HEK293 (cell line): ENCODE measurements at regions not wholly inside any gene's neighbourhood (a gene's known extent, or its start where the extent isn't known, plus 50 kb on each side); places are given as distances from the start of the nearest gene placed in this dataset.
"Not testable (repeated sequence)": the region's sequence is repeated elsewhere in the genome, so short reads cannot be mapped to it uniquely, and the experiment has no call there.

Source experiments
- CTCF ChIA-PET: fragments of 350-600 bp; formaldehyde crosslinking; extraction: SDS; loops from one replicate; lab custom pipeline; 2021; ENCODE audit warnings: antibody characterized with exemption; lab: Yijun Ruan, JAX
- POLR2A ChIA-PET: fragments of 300-600 bp; formaldehyde crosslinking; extraction: SDS; loops from one replicate; lab custom pipeline; 2020; ENCODE audit warnings: antibody characterized with exemption, inconsistent platforms; lab: Yijun Ruan, JAX
- H3K27ac ChIP-seq: fragments of 200-500 bp; sonication (Bioruptor generic); 2 replicates; pipeline ENCODE4 v1.5.1; 2014; ENCODE audit warnings: low read depth, low read length, control low read depth, inconsistent platforms; ENCODE audit errors: extremely low read depth
- H3K36me3 ChIP-seq, 2 experiments: fragments of 200-500 bp in 1 of 2; sonication (Bioruptor generic) in 1 of 2; 1 replicate in 1 of 2; 2 replicates in 1 of 2; pipeline ENCODE4 v1.5.1; 2014 to 2017; ENCODE audit warnings: inconsistent platforms in 2 of 2, low read length in 2 of 2; ENCODE audit not compliant: control insufficient read depth in 2 of 2, insufficient read depth in 1 of 2
- H3K4me1 ChIP-seq: fragments of 200-500 bp; sonication (Bioruptor generic); 2 replicates; pipeline ENCODE4 v1.5.1; 2014; ENCODE audit warnings: mild to moderate bottlenecking, low read length, inconsistent platforms; ENCODE audit not compliant: control insufficient read depth, insufficient read depth
- H3K4me3 ChIP-seq: 2 replicates; pipeline ENCODE4 v1.5.1; 2011; ENCODE audit warnings: low read depth, mild to moderate bottlenecking, control low read depth, low read length, moderate library complexity
- H3K9me3 ChIP-seq: fragments of 200-500 bp; sonication (Bioruptor generic); 2 replicates; pipeline ENCODE4 v1.5.1; 2014; ENCODE audit warnings: low read depth, low read length, inconsistent platforms; ENCODE audit not compliant: control insufficient read depth, insufficient read depth
- HOXC10 ChIP-seq: sonication (generic); formaldehyde crosslinking; IDR thresholded peaks from 2 replicates; pipeline ENCODE4 v1.8.1; 2023; ENCODE audit warnings: mild to moderate bottlenecking, missing genetic modification reagents
- KLF1 ChIP-seq: fragments of 450-650 bp; formaldehyde crosslinking; IDR thresholded peaks from 2 replicates; pipeline ENCODE4 v1.5.1; 2016; ENCODE audit warnings: missing biosample characterization, missing genetic modification characterization
- MEIS1 ChIP-seq: sonication (generic); formaldehyde crosslinking; IDR thresholded peaks from 2 replicates; pipeline ENCODE4 v1.8.1; 2022; ENCODE audit warnings: missing genetic modification reagents, mild to moderate bottlenecking, borderline replicate concordance
- TCF7L2 ChIP-seq: IDR thresholded peaks from 2 replicates; pipeline ENCODE4 v1.6.1; 2011; ENCODE audit warnings: low read depth, mild to moderate bottlenecking, inconsistent platforms, low read length, moderate library complexity, borderline replicate concordance
- ZBTB44 ChIP-seq: fragments of 450-650 bp; IDR thresholded peaks from 2 replicates; pipeline ENCODE4 v1.5.1; 2018; ENCODE audit warnings: missing biosample characterization, mild to moderate bottlenecking, missing genetic modification characterization
- ZFP41 ChIP-seq: fragments of 450-650 bp; formaldehyde crosslinking; IDR thresholded peaks from 2 replicates; pipeline ENCODE4 v1.5.1; 2016; ENCODE audit warnings: missing biosample characterization, missing genetic modification characterization, borderline replicate concordance
- ZNF121 ChIP-seq: fragments of 450-650 bp; formaldehyde crosslinking; IDR thresholded peaks from 2 replicates; pipeline ENCODE4 v1.5.1; 2016; ENCODE audit warnings: missing biosample characterization, missing genetic modification characterization
- ZNF132 ChIP-seq: fragments of 450-650 bp; formaldehyde crosslinking; IDR thresholded peaks from 2 replicates; pipeline ENCODE4 v1.5.1; 2017; ENCODE audit warnings: missing biosample characterization, missing genetic modification characterization, borderline replicate concordance
- ZNF394 ChIP-seq: fragments of 450-650 bp; formaldehyde crosslinking; IDR thresholded peaks from 2 replicates; pipeline ENCODE4 v1.5.1; 2016; ENCODE audit warnings: missing biosample characterization, missing genetic modification characterization, mild to moderate bottlenecking, moderate library complexity, borderline replicate concordance
- ZNF510 ChIP-seq: fragments of 450-650 bp; formaldehyde crosslinking; IDR thresholded peaks from 2 replicates; pipeline ENCODE4 v1.5.1; 2018; ENCODE audit warnings: mild to moderate bottlenecking, missing genetic modification characterization, missing biosample characterization; ENCODE audit not compliant: insufficient replicate concordance
- ZNF514 ChIP-seq: fragments of 450-650 bp; formaldehyde crosslinking; IDR thresholded peaks from 2 replicates; pipeline ENCODE4 v1.5.1; 2016; ENCODE audit warnings: missing biosample characterization, missing genetic modification characterization
- ZNF571 ChIP-seq: fragments of 450-650 bp; formaldehyde crosslinking; IDR thresholded peaks from 2 replicates; pipeline ENCODE4 v1.5.0; 2017; ENCODE audit warnings: missing biosample characterization, missing genetic modification characterization
- ZNF600 ChIP-seq: fragments of 450-650 bp; formaldehyde crosslinking; IDR thresholded peaks from 2 replicates; pipeline ENCODE4 v1.5.1; 2016; ENCODE audit warnings: missing biosample characterization, missing genetic modification characterization
- ZNF677 ChIP-seq: fragments of 450-650 bp; IDR thresholded peaks from 2 replicates; pipeline ENCODE4 v1.5.0; 2018; ENCODE audit warnings: missing biosample characterization, mild to moderate bottlenecking, missing genetic modification characterization, moderate library complexity
- ZNF792 ChIP-seq: fragments of 450-650 bp; formaldehyde crosslinking; IDR thresholded peaks from 2 replicates; pipeline ENCODE4 v1.5.1; 2016; ENCODE audit warnings: missing biosample characterization, missing genetic modification characterization
- ZSCAN18 ChIP-seq: fragments of 450-650 bp; formaldehyde crosslinking; IDR thresholded peaks from 2 replicates; pipeline ENCODE4 v1.5.1; 2016; ENCODE audit warnings: missing biosample characterization, missing genetic modification characterization
- ZSCAN5A ChIP-seq: fragments of 450-650 bp; formaldehyde crosslinking; IDR thresholded peaks from 2 replicates; pipeline ENCODE4 v1.5.1; 2016; ENCODE audit warnings: missing biosample characterization, missing genetic modification characterization

GRCh38 chr6:112886415-112886814 is 539.3 kb downstream of the RFPL4B start:
- Histone ChIP-seq H3K36me3 (no peaks in the 10 kb centered on the region), H3K9me3 (no peaks in the 10 kb centered on the region), H3K4me3 (no peak overlapping the region), H3K4me1 (no peaks in the 10 kb centered on the region), H3K27ac (no peak overlapping the region)
- ChIA-PET CTCF (interaction anchor here (0.7 kb wide), 1 partner anchor 972 kb away, joined by 3 read pairs; no protein-coding TSS in a partner anchor), POLR2A (no interaction called here)
- TF ChIP-seq ZNF792 (tag by site-specific recombination) (no peak), ZNF121 (tag by site-specific recombination) (no peak), ZFP41 (tag by site-specific recombination) (no peak), ZNF514 (no peak), HOXC10 (CRISPR knock-in tag) (no peak), ZSCAN18 (tag by site-specific recombination) (no peak), ZNF394 (tag by site-specific recombination) (no peak)

- H3K27ac ChIP-seq, H3K36me3 ChIP-seq, H3K4me1 ChIP-seq, H3K4me3 ChIP-seq, H3K9me3 ChIP-seq: not testable (repeated sequence)
- ChIA-PET CTCF (interaction anchor here (1.3 kb wide), 1 partner anchor 9 kb away, joined by 4 read pairs; no protein-coding TSS in a partner anchor), POLR2A (interaction anchor here (0.7 kb wide), 1 partner anchor 48 kb away, joined by 3 read pairs; no protein-coding TSS in a partner anchor)
These were observed 540.3 kb downstream of the RFPL4B start for GRCh38 chr6:112887424-112887823.

GRCh38 chr6:112899541-112899940 is 552.4 kb downstream of the RFPL4B start:
- CTCF ChIA-PET, result interaction anchor here (0.6 kb wide), 1 partner anchor 48 kb away, joined by 3 read pairs; no protein-coding TSS in a partner anchor
- POLR2A ChIA-PET, result no interaction called here
- Histone ChIP-seq H3K4me1 (no peaks in the 10 kb centered on the region), H3K36me3 (no peaks in the 10 kb centered on the region), H3K27ac (no peak overlapping the region), H3K4me3 (no peak overlapping the region), H3K9me3 (no peaks in the 10 kb centered on the region)
- no peak for TF ChIP-seq ZNF600
- TF ChIP-seq ZNF132, result no peak
- TF ChIP-seq ZBTB44 (tag by site-specific recombination), result no peak
- TF ChIP-seq ZNF677 (tag by site-specific recombination), result no peak
- TF ChIP-seq MEIS1 (CRISPR knock-in tag), result no peak
- TF ChIP-seq ZNF571 (tag by site-specific recombination), result no peak
- no peak for TF ChIP-seq TCF7L2
- TF ChIP-seq ZSCAN5A (tag by site-specific recombination), result no peak

- TF ChIP-seq KLF1 (no peak), ZNF510 (tag by site-specific recombination) (no peak)
- ChIA-PET CTCF (no interaction called here), POLR2A (no interaction called here)
- Histone ChIP-seq H3K4me1 (no peaks in the 10 kb centered on the region), H3K4me3 (no peak overlapping the region), H3K9me3 (no peaks in the 10 kb centered on the region), H3K36me3 (no peaks in the 10 kb centered on the region), H3K27ac (no peak overlapping the region)
These were observed 556.2 kb downstream of the RFPL4B start for GRCh38 chr6:112903361-112903760.
